ENCODE measurements at regions not wholly inside any gene's neighbourhood (a gene's known extent, or its start where the extent isn't known, plus 50 kb on each side); places are given as distances from the start of the nearest gene placed in this dataset.

DNA sequence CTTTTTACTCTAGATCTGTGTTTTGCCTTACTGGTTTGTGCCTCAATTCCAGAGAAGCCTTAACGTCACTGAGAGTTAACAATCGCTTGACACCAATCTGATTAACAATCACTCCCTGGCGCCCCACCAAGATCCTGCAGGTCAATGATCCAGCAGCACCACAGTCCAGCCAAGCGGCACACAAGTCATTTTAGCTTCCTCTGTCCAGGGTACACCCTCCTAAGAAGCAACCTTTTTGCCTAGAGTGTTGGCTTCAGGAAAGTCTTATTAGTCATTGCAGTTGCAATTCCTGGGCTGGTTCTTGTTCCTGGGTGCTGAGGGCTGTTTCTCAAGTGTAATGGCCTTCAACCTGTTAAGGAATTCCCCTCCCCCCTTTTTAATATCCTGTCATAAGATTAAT is 323.0 kb upstream of the USP25 start:
- no peak for TF ChIP-seq PHF21A (IDR thresholded peaks at IDR 0.05; ENCODE audit: borderline replicate concordance, low read depth)
- TF ChIP-seq, protein P1, sequence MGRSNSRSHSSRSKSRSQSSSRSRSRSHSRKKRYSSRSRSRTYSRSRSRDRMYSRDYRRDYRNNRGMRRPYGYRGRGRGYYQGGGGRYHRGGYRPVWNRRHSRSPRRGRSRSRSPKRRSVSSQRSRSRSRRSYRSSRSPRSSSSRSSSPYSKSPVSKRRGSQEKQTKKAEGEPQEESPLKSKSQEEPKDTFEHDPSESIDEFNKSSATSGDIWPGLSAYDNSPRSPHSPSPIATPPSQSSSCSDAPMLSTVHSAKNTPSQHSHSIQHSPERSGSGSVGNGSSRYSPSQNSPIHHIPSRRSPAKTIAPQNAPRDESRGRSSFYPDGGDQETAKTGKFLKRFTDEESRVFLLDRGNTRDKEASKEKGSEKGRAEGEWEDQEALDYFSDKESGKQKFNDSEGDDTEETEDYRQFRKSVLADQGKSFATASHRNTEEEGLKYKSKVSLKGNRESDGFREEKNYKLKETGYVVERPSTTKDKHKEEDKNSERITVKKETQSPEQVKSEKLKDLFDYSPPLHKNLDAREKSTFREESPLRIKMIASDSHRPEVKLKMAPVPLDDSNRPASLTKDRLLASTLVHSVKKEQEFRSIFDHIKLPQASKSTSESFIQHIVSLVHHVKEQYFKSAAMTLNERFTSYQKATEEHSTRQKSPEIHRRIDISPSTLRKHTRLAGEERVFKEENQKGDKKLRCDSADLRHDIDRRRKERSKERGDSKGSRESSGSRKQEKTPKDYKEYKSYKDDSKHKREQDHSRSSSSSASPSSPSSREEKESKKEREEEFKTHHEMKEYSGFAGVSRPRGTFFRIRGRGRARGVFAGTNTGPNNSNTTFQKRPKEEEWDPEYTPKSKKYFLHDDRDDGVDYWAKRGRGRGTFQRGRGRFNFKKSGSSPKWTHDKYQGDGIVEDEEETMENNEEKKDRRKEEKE (IDR thresholded peaks at IDR 0.05; ENCODE audit: borderline replicate concordance in 1 of 2, control insufficient read depth in 1 of 2, low read depth in 2 of 2, low read length in 1 of 2): no peak
- TF ChIP-seq U2AF1 (optimal IDR thresholded peaks at IDR 0.05; ENCODE audit: low read depth, low read length): no peak
- TF ChIP-seq YY1 (IDR thresholded peaks at IDR 0.05; ENCODE audit: borderline replicate concordance in 1 of 3, control insufficient read depth in 1 of 3, extremely low read depth in 1 of 3, insufficient read depth in 3 of 3, insufficient read length in 1 of 3, insufficient replicate concordance in 2 of 3, low read depth in 1 of 3, low read length in 2 of 3): no peak
- TF ChIP-seq, protein P2, sequence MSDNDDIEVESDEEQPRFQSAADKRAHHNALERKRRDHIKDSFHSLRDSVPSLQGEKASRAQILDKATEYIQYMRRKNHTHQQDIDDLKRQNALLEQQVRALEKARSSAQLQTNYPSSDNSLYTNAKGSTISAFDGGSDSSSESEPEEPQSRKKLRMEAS (CRISPR knock-in tag; IDR thresholded peaks at IDR 0.05): no peak
- TF ChIP-seq, protein P3, sequence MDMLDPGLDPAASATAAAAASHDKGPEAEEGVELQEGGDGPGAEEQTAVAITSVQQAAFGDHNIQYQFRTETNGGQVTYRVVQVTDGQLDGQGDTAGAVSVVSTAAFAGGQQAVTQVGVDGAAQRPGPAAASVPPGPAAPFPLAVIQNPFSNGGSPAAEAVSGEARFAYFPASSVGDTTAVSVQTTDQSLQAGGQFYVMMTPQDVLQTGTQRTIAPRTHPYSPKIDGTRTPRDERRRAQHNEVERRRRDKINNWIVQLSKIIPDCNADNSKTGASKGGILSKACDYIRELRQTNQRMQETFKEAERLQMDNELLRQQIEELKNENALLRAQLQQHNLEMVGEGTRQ (CRISPR knock-in tag; IDR thresholded peaks at IDR 0.05): no peak
- TF ChIP-seq RAD21 (CRISPR knock-in tag; conservative IDR thresholded peaks at IDR 0.05 in 1 of 2, IDR thresholded peaks at IDR 0.05 in 1 of 2): no peak
- TF ChIP-seq, protein P4, sequence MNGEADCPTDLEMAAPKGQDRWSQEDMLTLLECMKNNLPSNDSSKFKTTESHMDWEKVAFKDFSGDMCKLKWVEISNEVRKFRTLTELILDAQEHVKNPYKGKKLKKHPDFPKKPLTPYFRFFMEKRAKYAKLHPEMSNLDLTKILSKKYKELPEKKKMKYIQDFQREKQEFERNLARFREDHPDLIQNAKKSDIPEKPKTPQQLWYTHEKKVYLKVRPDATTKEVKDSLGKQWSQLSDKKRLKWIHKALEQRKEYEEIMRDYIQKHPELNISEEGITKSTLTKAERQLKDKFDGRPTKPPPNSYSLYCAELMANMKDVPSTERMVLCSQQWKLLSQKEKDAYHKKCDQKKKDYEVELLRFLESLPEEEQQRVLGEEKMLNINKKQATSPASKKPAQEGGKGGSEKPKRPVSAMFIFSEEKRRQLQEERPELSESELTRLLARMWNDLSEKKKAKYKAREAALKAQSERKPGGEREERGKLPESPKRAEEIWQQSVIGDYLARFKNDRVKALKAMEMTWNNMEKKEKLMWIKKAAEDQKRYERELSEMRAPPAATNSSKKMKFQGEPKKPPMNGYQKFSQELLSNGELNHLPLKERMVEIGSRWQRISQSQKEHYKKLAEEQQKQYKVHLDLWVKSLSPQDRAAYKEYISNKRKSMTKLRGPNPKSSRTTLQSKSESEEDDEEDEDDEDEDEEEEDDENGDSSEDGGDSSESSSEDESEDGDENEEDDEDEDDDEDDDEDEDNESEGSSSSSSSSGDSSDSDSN (IDR thresholded peaks at IDR 0.05; ENCODE audit: borderline replicate concordance in 1 of 2, low read depth in 2 of 2, low read length in 2 of 2): no peak
- TF ChIP-seq KDM5B (IDR thresholded peaks at IDR 0.05; ENCODE audit: insufficient replicate concordance, low read depth, low read length): no peak
- no peak for TF ChIP-seq MEIS2 (IDR thresholded peaks at IDR 0.05; ENCODE audit: partially characterized antibody)
- no peak for TF ChIP-seq GATAD2A (IDR thresholded peaks at IDR 0.05)
- no peak for TF ChIP-seq TAF7 (tag; IDR thresholded peaks at IDR 0.05)
- no peak for TF ChIP-seq MAFK (IDR thresholded peaks at IDR 0.05; ENCODE audit: low read length)
- TF ChIP-seq ELF4 (CRISPR knock-in tag; IDR thresholded peaks at IDR 0.05): no peak
